Ovary (tissue), 3 donors: ENCODE measurements at regions not wholly inside any gene's neighbourhood (a gene's known extent, or its start where the extent isn't known, plus 50 kb on each side); places are given as distances from the start of the nearest gene placed in this dataset.

Source experiments
- CTCF ChIP-seq, 3 donors: fragments of 450-650 bp in 2 of 3; fragments of 200-600 bp in 1 of 3; IDR thresholded peaks; one replicate each; pipeline versions ENCODE4 v1.5.1 to v1.8.0; 2016 to 2022; ENCODE audit warnings: antibody characterized with exemption in 3 of 3, mild to moderate bottlenecking in 1 of 3
- POLR2A ChIP-seq: fragments of 450-650 bp; IDR thresholded peaks from one replicate; pipeline ENCODE4 v1.6.1; 2017; ENCODE audit warnings: antibody characterized with exemption, mild to moderate bottlenecking, moderate library complexity
- donor health status: DM: no; HTN: no; CAD: no.

- no peak for TF ChIP-seq CTCF (IDR thresholded peaks at IDR 0.05)
- TF ChIP-seq POLR2A: no peak
Observed at GRCh38 chr13:44693156-44693764, 117.1 kb upstream of the TSC22D1 start.
